ENCODE measurements at regions not wholly inside any gene's neighbourhood (a gene's known extent, or its start where the extent isn't known, plus 50 kb on each side); places are given as distances from the start of the nearest gene placed in this dataset.

GRCh38 chr10:14412624-14413023 is 81.9 kb upstream of the FRMD4A start (continued):
- TF ChIP-seq ZNF318 (IDR thresholded peaks at IDR 0.05; ENCODE audit: borderline replicate concordance in 1 of 2, low read depth in 1 of 2) (no peak), TBP (optimal IDR thresholded peaks at IDR 0.05; ENCODE audit: low read depth, low read length) (no peak), RBM34 (IDR thresholded peaks at IDR 0.05; ENCODE audit: borderline replicate concordance, insufficient read depth, low read length) (no peak), SIRT6 (IDR thresholded peaks at IDR 0.05; ENCODE audit: low read depth, low read length) (no peak), ARID3B (CRISPR knock-in tag; IDR thresholded peaks at IDR 0.05; ENCODE audit: borderline replicate concordance) (no peak)

Measured in K562 (cell line).